Activated B cell treated with CpG ODN at 0.5 μM for 24 hours (primary cell): ENCODE measurements at regions not wholly inside any gene's neighbourhood (a gene's known extent, or its start where the extent isn't known, plus 50 kb on each side); places are given as distances from the start of the nearest gene placed in this dataset.

Experiments
- ATAC-seq: fragments of 200-7000 bp; cut with Tn5 transposase; one replicate; pipeline ENCODE4 v1.10.0; 2021; ENCODE audit warnings: low read depth, mild to moderate bottlenecking, moderate library complexity
- CTCF ChIA-PET: fragments of 350-600 bp; sonication (Branson Sonifier 250); formaldehyde crosslinking; loops from one replicate; lab custom pipeline; 2021; ENCODE audit warnings: antibody characterized with exemption; lab: Charles Lee
- POLR2A ChIA-PET: fragments of 350-600 bp; sonication (Branson Sonifier 250); formaldehyde crosslinking; loops from one replicate; lab custom pipeline; 2021; ENCODE audit warnings: antibody characterized with exemption; lab: Charles Lee
- DNase-seq: peaks from one replicate; pipeline ENCODE4 v3.0.0; 2022
- H3K27ac Mint-ChIP-seq: one replicate; pipeline ENCODE4 v1.8.0; 2020; ENCODE audit warnings: mixed read lengths
- H3K27me3 Mint-ChIP-seq: one replicate; pipeline ENCODE4 v1.8.0; 2021; ENCODE audit warnings: mixed read lengths
- H3K36me3 Mint-ChIP-seq: one replicate; pipeline ENCODE4 v1.8.0; 2021; ENCODE audit warnings: low read depth, mixed read lengths
- H3K4me1 Mint-ChIP-seq: one replicate; pipeline ENCODE4 v1.8.0; 2021; ENCODE audit warnings: mixed read lengths
- H3K4me3 Mint-ChIP-seq: one replicate; pipeline ENCODE4 v1.8.0; 2020; ENCODE audit warnings: mild to moderate bottlenecking, mixed read lengths
- H3K9me3 Mint-ChIP-seq: one replicate; pipeline ENCODE4 v1.8.0; 2020; ENCODE audit warnings: mixed read lengths
- CTCF ChIP-seq: fragments of 200-600 bp; IDR thresholded peaks from one replicate; pipeline ENCODE4 v1.8.0; 2022; ENCODE audit warnings: antibody characterized with exemption, mild to moderate bottlenecking
- intact Hi-C: fragments of 100-400 bp; cut with micrococcal nuclease; formaldehyde crosslinking; loops from one replicate; pipeline ENCODE4 v1.15.1; 2024

- peaks cover 15% of the 10 kb centered on the region for H3K9me3 Mint-ChIP-seq
- ChIA-PET CTCF (no interaction called here), POLR2A (no interaction called here)
- no peaks in the 10 kb centered on the region for H3K27me3 Mint-ChIP-seq
- no peak overlapping the region for H3K4me3 Mint-ChIP-seq
- DNase-seq (no peak), ATAC-seq (no peak)
- TF ChIP-seq CTCF, result no peak
- H3K4me1 Mint-ChIP-seq, result no peaks in the 10 kb centered on the region
- no peaks in the 10 kb centered on the region for H3K36me3 Mint-ChIP-seq
- intact Hi-C loops, result no loop called here
- H3K27ac Mint-ChIP-seq, result no peak overlapping the region
Observed at GRCh38 chr7:63040336-63040735, 958.3 kb upstream of the ZNF722 start.

GRCh38 chr7:63040966-63041610 is 957.6 kb upstream of the ZNF722 start:
- intact Hi-C loops, result no loop called here

GRCh38 chr7:63041786-63042185 is 956.9 kb upstream of the ZNF722 start:
- Mint-ChIP-seq H3K36me3 (no peaks in the 10 kb centered on the region), H3K4me3 (no peak overlapping the region), H3K4me1 (no peaks in the 10 kb centered on the region), H3K27me3 (no peaks in the 10 kb centered on the region), H3K9me3 (peaks cover 11% of the 10 kb centered on the region), H3K27ac (no peak overlapping the region)
- POLR2A ChIA-PET, result no interaction called here
- intact Hi-C loops, result no loop called here
- CTCF ChIA-PET, result no interaction called here
- no peak for TF ChIP-seq CTCF
- ATAC-seq, result no peak
- no peak for DNase-seq

More at GRCh38 chr7:63040966-63041610, 957.6 kb upstream of the ZNF722 start:
- no peak for TF ChIP-seq CTCF
- H3K27ac Mint-ChIP-seq, result no peak overlapping the region
- no peak for ATAC-seq
- H3K4me1 Mint-ChIP-seq, result no peaks in the 10 kb centered on the region
- no peaks in the 10 kb centered on the region for H3K27me3 Mint-ChIP-seq
- no peak overlapping the region for H3K4me3 Mint-ChIP-seq
- peaks cover 13% of the 10 kb centered on the region for H3K9me3 Mint-ChIP-seq
- no peak for DNase-seq
- CTCF ChIA-PET, result no interaction called here
- H3K36me3 Mint-ChIP-seq, result no peaks in the 10 kb centered on the region
- POLR2A ChIA-PET, result no interaction called here

- Mint-ChIP-seq H3K36me3 (no peaks in the 10 kb centered on the region), H3K9me3 (peaks cover 8% of the 10 kb centered on the region), H3K4me1 (no peaks in the 10 kb centered on the region), H3K27me3 (no peaks in the 10 kb centered on the region), H3K4me3 (no peak overlapping the region), H3K27ac (no peak overlapping the region)
- DNase-seq (no peak), ATAC-seq (no peak)
- intact Hi-C loops, result no loop called here
- ChIA-PET POLR2A (no interaction called here), CTCF (no interaction called here)
- no peak for TF ChIP-seq CTCF
Observed at GRCh38 chr7:63042730-63043511, 955.7 kb upstream of the ZNF722 start.

- Mint-ChIP-seq H3K27me3 (no peaks in the 10 kb centered on the region), H3K4me3 (no peak overlapping the region), H3K27ac (no peak overlapping the region), H3K4me1 (no peaks in the 10 kb centered on the region), H3K36me3 (no peaks in the 10 kb centered on the region), H3K9me3 (peaks cover 5% of the 10 kb centered on the region)
- intact Hi-C loops, result no loop called here
- TF ChIP-seq CTCF, result no peak
- DNase-seq, result no peak
- POLR2A ChIA-PET, result no interaction called here
- ATAC-seq, result no peak
- CTCF ChIA-PET, result no interaction called here
Observed at GRCh38 chr7:63043657-63044543, 954.7 kb upstream of the ZNF722 start.
